ENCODE measurements at regions not wholly inside any gene's neighbourhood (a gene's known extent, or its start where the extent isn't known, plus 50 kb on each side); places are given as distances from the start of the nearest gene placed in this dataset.
A peak's percentile ranks its signal among the peaks of the same experiment; 100 is the strongest.

DNA sequence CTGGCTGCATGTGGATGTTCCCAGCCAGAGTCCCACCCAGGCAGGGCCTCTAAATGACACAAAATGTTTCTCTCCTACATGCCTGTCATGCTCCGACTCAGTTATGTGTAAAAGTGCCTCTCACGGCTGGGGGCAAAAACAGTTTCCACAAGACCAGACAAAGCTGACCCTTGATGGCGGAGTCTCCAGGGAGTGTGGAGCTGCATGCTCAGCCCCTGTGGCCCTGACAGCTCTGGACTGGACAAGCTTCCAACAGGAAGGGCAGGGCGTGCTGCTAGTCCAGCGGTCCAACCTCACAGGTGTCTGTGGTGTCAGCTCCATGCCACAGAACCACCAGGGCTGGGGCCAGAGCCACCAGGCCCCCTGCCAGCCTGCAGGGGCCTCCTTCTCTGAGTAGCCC lies 149.6 kb downstream of the CRYBB2 start:
- no peaks in the 10 kb centered on the region for H3K9me3 Mint-ChIP-seq
- peaks cover 18% of the 10 kb centered on the region for H3K36me3 Mint-ChIP-seq (ENCODE audit: low read depth)
- H3K4me1 Mint-ChIP-seq (ENCODE audit: low read depth), result no peaks in the 10 kb centered on the region
- H3K27me3 Mint-ChIP-seq, result no peaks in the 10 kb centered on the region
- no peak overlapping the region for H3K4me3 Mint-ChIP-seq
- H3K27ac Mint-ChIP-seq, result no peak overlapping the region

DNA sequence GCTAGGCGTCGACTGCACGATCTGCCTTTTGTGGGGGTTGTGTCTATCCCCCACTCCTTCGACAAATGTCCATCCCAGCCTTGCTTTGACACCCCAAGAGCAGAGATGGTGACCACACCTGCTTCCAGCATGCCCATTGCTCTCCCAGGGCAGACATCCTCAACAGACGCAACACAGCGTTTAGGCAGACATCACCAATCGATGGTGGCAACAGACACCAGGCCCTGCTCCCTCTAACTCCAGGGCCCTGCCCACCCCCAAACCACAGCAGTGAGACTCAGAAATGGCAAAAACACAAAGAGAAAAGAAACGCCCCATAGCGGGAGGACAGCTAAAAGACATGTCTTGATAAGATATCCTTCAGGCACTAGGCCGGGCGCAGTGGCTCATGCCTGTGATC lies 150.9 kb downstream of the CRYBB2 start:
- Mint-ChIP-seq H3K4me1 (ENCODE audit: low read depth) (no peaks in the 10 kb centered on the region), H3K27ac (no peak overlapping the region), H3K9me3 (no peaks in the 10 kb centered on the region), H3K4me3 (no peak overlapping the region), H3K36me3 (ENCODE audit: low read depth) (peaks cover 25% of the 10 kb centered on the region), H3K27me3 (no peaks in the 10 kb centered on the region)

DNA sequence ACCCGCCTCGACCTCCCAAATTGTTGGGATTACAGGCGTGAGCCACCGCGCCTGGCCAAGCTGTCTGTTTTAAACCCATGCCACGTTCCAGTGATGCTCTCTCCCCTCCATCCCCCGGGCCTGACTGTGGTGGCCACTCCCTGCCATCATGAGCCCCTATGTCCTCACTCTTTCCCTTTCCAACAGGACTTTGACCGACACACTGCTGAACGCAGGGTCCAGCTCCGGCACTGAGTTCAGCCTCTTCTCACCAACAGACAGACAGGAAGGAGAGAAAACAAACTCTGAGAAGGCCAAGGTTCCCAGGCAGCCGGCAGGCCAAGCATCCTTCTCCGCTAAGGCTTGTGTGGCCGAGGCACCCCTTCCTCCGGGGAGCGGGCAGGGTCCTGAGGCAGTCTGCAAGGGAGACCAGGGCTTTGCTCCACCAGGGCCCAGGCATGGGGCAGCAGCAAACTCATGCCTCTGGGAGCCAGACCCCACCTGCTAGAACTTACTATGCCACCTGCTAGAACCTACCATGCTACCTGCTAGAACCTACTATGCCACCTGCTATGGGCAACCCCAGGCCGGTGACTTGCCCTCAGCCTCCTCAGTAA lies 152.7 kb downstream of the CRYBB2 start:
- Mint-ChIP-seq H3K4me3 (no peak overlapping the region), H3K27ac (no peak overlapping the region), H3K27me3 (no peaks in the 10 kb centered on the region), H3K36me3 (ENCODE audit: low read depth) (peaks cover 33% of the 10 kb centered on the region), H3K4me1 (ENCODE audit: low read depth) (no peaks in the 10 kb centered on the region), H3K9me3 (no peaks in the 10 kb centered on the region)

DNA sequence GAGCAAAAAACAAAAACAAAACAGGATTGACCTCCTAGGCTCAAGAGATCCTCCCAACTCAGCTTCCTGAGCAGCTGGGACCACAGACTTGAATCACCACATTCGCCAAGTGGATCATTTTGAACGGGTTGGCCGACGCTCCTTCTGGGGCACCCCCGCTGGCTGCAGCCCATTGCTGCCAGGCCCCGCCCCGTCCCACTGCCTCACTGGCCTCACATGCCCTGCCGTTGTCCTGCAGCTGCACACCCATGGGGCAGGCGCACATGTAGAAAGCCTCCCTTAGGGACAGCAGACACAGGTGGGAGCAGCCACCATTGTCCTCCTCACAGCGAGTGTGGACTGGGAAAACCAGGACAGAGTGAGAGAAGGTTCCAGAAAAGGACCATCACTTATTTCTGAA lies 154.5 kb downstream of the CRYBB2 start:
- no peaks in the 10 kb centered on the region for H3K27me3 Mint-ChIP-seq
- H3K9me3 Mint-ChIP-seq, result no peaks in the 10 kb centered on the region
- no peak overlapping the region for H3K27ac Mint-ChIP-seq
- no peaks in the 10 kb centered on the region for H3K4me1 Mint-ChIP-seq (ENCODE audit: low read depth)
- peaks cover 34% of the 10 kb centered on the region for H3K36me3 Mint-ChIP-seq (ENCODE audit: low read depth)
- no peak overlapping the region for H3K4me3 Mint-ChIP-seq

DNA sequence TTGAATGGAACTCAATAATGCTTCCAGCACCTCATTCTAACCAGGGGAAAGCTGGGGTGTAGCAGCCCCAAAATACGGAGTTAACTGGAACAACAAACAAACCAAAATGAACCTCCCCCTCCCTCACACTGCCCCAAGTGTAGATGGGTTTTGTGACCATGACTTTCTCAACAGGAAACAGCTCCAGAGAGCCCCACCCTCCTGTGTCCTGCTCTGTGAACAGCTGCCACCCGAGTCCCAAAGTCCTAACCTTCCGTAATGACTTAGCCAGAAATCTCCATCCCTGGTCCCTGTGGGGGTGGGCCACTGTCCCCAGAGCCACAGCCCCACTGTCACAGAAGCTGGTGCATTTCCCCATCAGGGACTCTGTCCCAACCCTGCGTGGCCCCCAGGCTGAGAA lies 155.4 kb downstream of the CRYBB2 start:
- Mint-ChIP-seq H3K4me1 (ENCODE audit: low read depth) (no peaks in the 10 kb centered on the region), H3K36me3 (ENCODE audit: low read depth) (peaks cover 34% of the 10 kb centered on the region), H3K27me3 (no peaks in the 10 kb centered on the region), H3K9me3 (no peaks in the 10 kb centered on the region), H3K4me3 (no peak overlapping the region), H3K27ac (no peak overlapping the region)

DNA sequence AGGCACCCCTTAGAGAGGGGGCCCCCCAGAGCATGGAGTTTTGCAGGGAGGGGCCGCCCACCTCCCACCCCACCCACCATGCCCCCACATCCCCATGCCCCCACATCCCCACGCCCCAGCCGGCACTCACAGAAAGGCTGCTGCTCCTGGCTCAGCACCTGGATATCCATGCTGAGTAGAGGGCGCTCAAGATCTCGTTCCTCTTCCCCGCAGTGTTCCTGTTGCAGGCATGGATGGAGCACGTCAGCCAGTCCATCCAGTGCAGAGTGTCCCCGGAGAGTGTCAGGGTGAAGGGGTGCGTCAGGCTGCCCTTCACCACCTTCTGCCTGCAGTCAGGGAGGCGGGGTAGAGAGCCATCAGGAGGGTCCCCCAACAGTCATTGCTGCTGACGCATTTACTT lies 156.2 kb downstream of the CRYBB2 start:
- H3K27me3 Mint-ChIP-seq, result no peaks in the 10 kb centered on the region

DNA sequence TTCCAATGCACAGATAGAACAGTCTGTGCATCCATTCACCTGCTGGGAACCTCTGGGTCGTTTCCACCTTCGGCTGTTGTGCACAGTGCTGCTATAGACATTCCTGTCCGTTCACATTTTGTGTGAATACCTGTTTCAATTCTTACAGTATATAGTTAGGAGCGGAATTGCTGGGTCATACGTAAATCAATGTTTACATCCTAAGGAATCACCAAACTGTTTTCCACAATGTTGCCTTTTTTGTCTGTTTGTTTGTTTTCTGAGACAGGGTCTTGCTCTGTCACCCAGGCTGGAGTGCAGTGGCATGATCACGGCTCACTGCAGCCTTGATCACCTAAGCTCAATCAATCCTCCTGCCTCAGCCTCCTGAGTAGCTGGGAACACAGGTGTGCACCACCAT lies 158.3 kb downstream of the CRYBB2 start:
- Mint-ChIP-seq H3K4me3 (no peak overlapping the region), H3K36me3 (ENCODE audit: low read depth) (peaks cover 37% of the 10 kb centered on the region), H3K9me3 (no peaks in the 10 kb centered on the region), H3K4me1 (ENCODE audit: low read depth) (no peaks in the 10 kb centered on the region), H3K27ac (no peak overlapping the region), H3K27me3 (no peaks in the 10 kb centered on the region)

More for the DNA sequence above, 156.2 kb downstream of the CRYBB2 start:
- Mint-ChIP-seq H3K36me3 (ENCODE audit: low read depth) (peaks cover 41% of the 10 kb centered on the region), H3K9me3 (no peaks in the 10 kb centered on the region), H3K27ac (no peak overlapping the region), H3K4me3 (no peak overlapping the region), H3K4me1 (ENCODE audit: low read depth) (no peaks in the 10 kb centered on the region)

DNA sequence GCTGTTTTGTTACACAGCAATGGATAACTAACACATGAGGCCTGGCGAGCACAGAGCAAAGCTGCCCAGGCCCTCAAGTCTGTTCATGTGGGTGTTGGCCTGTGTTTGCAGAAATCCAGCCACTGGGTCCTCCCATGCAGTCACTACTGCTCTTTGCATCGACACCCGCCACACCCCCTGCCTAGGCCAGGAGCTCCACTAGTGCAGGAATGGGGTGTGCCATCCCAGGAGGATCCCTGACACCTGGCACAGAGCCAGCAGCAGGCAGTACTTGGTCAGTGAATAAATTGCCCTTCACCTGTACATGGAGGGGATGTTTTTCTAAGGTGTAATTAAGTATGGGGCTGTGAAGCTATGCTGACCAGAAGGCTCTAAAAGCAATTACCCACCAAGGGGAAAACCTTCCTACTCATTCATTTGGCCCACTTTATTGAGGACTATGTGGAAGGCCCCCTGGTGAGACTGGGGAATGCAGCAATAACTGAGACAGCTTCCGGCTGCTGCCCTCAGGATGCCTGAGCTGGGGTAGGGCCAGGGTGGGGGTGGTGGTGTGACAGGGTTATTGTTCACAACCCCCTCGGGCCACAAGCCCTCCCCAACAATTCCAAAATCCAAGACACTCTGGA lies 160.8 kb downstream of the CRYBB2 start:
- Mint-ChIP-seq H3K4me1 (ENCODE audit: low read depth) (peaks cover 2% of the 10 kb centered on the region), H3K9me3 (no peaks in the 10 kb centered on the region), H3K27ac (no peak overlapping the region), H3K36me3 (ENCODE audit: low read depth) (peaks cover 29% of the 10 kb centered on the region), H3K4me3 (no peak overlapping the region), H3K27me3 (no peaks in the 10 kb centered on the region)

DNA sequence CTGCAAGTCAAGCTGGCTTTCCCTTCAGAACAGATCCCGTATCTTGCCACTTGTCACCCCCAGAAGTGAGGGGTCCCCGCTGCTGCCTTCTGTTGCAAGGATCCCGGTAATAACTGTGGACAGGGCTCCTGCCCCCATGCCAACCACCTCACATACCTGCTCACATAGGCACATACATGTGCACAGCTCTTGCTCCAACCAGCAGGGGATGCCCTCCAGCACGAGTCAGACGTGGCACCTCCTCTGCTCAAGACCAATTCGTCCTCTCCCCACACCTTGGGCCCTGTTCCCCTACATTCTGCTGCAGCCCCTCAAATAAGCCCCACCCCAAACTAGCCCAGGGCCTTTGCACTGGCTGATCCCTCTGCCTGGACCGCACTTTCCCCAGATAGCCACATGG lies 163.3 kb downstream of the CRYBB2 start:
- no peak overlapping the region for H3K4me3 Mint-ChIP-seq
- H3K4me1 Mint-ChIP-seq (ENCODE audit: low read depth), result peaks cover 24% of the 10 kb centered on the region
- H3K27me3 Mint-ChIP-seq, result no peaks in the 10 kb centered on the region
- H3K36me3 Mint-ChIP-seq (ENCODE audit: low read depth), result peaks cover 16% of the 10 kb centered on the region
- no peak overlapping the region for H3K27ac Mint-ChIP-seq
- H3K9me3 Mint-ChIP-seq, result no peaks in the 10 kb centered on the region

DNA sequence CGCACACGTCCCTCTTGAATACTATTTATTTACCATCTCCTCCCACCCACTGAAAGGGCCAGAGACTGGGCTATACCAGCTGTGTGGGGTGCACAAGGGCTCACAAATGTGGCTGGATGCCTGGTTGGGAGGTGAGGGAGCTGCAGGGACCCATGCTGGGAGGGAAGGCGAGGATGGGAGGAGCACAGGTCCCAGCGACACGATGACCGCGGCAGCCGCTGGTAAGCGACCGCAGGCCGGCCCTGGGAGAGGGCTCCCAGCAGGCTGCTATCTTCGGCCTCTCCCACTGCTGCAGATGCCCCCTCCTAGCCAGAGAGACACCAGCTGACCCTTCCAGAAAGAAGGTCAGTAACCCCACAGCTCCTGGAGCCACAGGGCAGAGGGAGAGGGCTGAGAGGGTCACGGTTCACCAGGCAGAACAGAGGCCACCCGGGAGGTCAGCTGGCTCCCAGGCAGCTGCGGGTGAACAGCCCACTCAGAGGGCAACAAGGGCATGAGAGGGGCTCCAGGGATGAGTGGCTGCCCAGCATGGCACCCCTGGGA lies 163.9 kb downstream of the CRYBB2 start:
- H3K27me3 Mint-ChIP-seq, result no peaks in the 10 kb centered on the region
- H3K9me3 Mint-ChIP-seq, result no peaks in the 10 kb centered on the region
- peaks cover 29% of the 10 kb centered on the region for H3K4me1 Mint-ChIP-seq (ENCODE audit: low read depth)
- H3K4me3 Mint-ChIP-seq, result no peak overlapping the region
- H3K36me3 Mint-ChIP-seq (ENCODE audit: low read depth), result peaks cover 16% of the 10 kb centered on the region
- no peak overlapping the region for H3K27ac Mint-ChIP-seq

DNA sequence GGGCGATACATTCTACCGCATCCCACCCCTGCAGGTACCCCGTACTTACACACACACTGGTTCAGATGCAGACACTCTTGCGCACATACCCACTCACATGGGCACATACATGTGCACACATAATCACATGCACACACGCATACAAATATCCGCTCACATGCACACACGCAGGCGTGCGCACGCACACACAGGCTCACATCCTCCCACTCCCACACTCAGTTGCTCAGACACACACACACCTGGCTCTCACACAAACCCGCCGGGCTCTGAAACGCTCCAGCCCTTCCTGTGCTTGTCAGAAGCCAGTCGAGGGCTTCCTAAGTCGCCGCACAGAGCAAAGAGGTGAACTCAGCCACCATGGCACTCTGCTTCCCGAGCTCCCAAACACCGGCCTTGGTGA lies 164.5 kb downstream of the CRYBB2 start:
- no peaks in the 10 kb centered on the region for H3K27me3 Mint-ChIP-seq
- H3K9me3 Mint-ChIP-seq, result no peaks in the 10 kb centered on the region
- H3K4me1 Mint-ChIP-seq (ENCODE audit: low read depth), result peaks cover 34% of the 10 kb centered on the region
- peaks cover 16% of the 10 kb centered on the region for H3K36me3 Mint-ChIP-seq (ENCODE audit: low read depth)
- no peak overlapping the region for H3K27ac Mint-ChIP-seq
- no peak overlapping the region for H3K4me3 Mint-ChIP-seq

DNA sequence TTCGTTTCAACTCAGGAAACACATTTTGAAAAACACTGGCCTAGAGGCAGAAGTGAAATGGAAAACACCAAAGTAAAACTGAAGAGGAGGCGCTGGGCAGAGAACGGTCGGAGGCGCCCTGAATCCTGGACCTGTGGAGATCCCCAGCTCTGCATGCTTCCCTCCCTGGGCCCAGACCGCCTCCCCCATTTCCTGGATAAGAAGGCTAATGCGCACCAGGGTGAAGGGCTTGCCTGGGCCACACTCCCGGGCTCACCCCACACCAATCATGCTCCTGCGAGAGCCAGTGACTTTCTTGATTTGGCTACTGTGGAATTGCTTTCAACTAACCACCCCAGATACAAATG lies 167.1 kb downstream of the CRYBB2 start:
- Mint-ChIP-seq H3K4me3 (no peak overlapping the region), H3K27ac (no peak overlapping the region), H3K9me3 (no peaks in the 10 kb centered on the region), H3K4me1 (ENCODE audit: low read depth) (peaks cover 52% of the 10 kb centered on the region), H3K36me3 (ENCODE audit: low read depth) (peaks cover under 1% of the 10 kb centered on the region), H3K27me3 (no peaks in the 10 kb centered on the region)

DNA sequence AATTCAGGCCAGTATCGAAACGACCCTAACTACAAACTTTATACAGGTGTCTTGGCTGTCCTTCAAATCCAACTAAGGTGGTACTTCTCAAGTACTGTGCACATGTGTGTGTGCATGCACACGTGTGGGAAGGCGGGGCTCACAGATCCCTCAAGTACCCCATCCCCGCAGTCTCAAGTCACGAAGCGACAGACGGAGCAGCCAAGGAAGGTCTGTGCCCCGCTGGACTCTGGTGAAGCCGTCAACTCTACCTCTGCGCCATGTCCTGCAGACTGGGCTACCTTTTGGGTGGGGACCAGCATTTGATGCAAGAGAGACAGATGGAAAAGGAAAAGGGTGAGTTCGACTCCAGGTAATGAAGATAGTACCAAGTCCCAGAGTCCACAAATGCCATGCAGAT lies 169.0 kb downstream of the CRYBB2 start:
- H3K4me3 Mint-ChIP-seq, result no peak overlapping the region
- no peaks in the 10 kb centered on the region for H3K36me3 Mint-ChIP-seq (ENCODE audit: low read depth)
- no peaks in the 10 kb centered on the region for H3K9me3 Mint-ChIP-seq
- H3K27ac Mint-ChIP-seq, result no peak overlapping the region
- peaks cover 52% of the 10 kb centered on the region for H3K4me1 Mint-ChIP-seq (ENCODE audit: low read depth)
- no peaks in the 10 kb centered on the region for H3K27me3 Mint-ChIP-seq

DNA sequence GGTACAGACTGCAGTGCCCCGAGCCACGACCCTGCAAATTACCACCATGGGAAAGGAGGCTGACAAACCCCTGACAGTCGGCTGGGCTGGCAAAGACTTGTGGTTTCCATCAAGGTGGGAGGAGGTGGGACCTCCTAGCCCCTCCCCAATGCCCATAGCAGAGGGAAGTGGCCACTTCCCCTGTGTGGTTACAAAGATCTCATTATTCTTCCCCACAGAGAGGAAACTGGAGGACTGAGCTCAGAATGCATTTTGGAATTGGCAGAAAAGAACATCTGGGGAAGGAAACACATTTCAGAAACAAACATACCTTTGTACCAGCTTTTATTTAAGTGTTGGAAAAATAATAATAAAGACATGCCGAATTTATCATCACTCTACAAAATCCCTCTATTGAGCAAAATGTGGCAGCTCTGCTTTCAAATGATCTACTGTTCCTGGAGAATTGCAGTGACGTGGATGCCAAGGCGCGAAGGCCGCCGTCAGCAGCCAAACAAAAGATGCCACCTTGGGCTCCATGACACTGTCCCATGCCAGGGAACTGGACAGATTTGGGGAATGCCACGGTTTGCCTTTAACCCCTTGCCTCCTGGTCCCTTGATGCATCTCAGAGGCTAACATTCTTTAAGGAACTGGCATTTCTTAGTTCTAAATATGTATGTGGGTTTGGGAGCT lies 169.6 kb downstream of the CRYBB2 start:
- H3K36me3 Mint-ChIP-seq (ENCODE audit: low read depth), result no peaks in the 10 kb centered on the region
- no peaks in the 10 kb centered on the region for H3K9me3 Mint-ChIP-seq
- no peaks in the 10 kb centered on the region for H3K27me3 Mint-ChIP-seq

DNA sequence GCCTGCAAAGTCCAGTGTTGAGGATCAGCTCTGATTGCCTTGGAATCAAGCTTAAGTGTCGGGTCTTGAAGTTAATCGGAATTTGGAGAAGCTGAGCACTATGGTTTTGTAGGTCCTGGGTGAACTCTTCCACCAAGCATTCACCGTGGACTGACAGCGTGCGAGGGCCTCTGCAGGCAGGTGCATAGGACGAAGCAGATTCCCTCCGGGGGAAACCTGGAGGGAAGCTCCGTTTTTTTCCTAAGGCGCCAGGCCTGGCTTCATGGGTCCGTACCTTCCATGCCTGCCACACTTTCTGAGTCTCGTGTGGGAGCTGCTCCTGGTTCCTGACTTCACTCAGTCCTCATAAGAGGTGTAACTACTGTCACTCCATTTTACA lies 170.1 kb downstream of the CRYBB2 start:
- Mint-ChIP-seq H3K4me1 (ENCODE audit: low read depth) (peaks cover 52% of the 10 kb centered on the region), H3K27me3 (no peaks in the 10 kb centered on the region), H3K36me3 (ENCODE audit: low read depth) (no peaks in the 10 kb centered on the region), H3K4me3 (no peak overlapping the region), H3K9me3 (no peaks in the 10 kb centered on the region), H3K27ac (no peak overlapping the region)

More for the DNA sequence above, 169.6 kb downstream of the CRYBB2 start:
- peaks cover 52% of the 10 kb centered on the region for H3K4me1 Mint-ChIP-seq (ENCODE audit: low read depth)
- H3K27ac Mint-ChIP-seq, result no peak overlapping the region
- H3K4me3 Mint-ChIP-seq, result peak overlapping the region; percentile 14
